MM.1S (cell line): ENCODE measurements at regions not wholly inside any gene's neighbourhood (a gene's known extent, or its start where the extent isn't known, plus 50 kb on each side); places are given as distances from the start of the nearest gene placed in this dataset.
"Not testable (repeated sequence)": the region's sequence is repeated elsewhere in the genome, so short reads cannot be mapped to it uniquely, and the experiment has no call there.

Experiments
- CTCF ChIP-seq: fragments of 300-600 bp; sonication (generic); IDR thresholded peaks from 2 replicates; pipeline ENCODE4 v1.5.1; 2016; ENCODE audit warnings: antibody characterized with exemption, low read length, mixed read lengths
- EZH2phosphoT487 ChIP-seq: fragments of 300-600 bp; sonication (generic); IDR thresholded peaks from 2 replicates; pipeline ENCODE4 v1.6.1; 2018; ENCODE audit warnings: antibody characterized with exemption, low read length

- not testable (repeated sequence) for TF ChIP-seq CTCF, EZH2phosphoT487
Measured at GRCh38 chrX:138778576-138778909, 67.0 kb upstream of the FGF13 start.
